ENCODE measurements at regions not wholly inside any gene's neighbourhood (a gene's known extent, or its start where the extent isn't known, plus 50 kb on each side); places are given as distances from the start of the nearest gene placed in this dataset.

DNA sequence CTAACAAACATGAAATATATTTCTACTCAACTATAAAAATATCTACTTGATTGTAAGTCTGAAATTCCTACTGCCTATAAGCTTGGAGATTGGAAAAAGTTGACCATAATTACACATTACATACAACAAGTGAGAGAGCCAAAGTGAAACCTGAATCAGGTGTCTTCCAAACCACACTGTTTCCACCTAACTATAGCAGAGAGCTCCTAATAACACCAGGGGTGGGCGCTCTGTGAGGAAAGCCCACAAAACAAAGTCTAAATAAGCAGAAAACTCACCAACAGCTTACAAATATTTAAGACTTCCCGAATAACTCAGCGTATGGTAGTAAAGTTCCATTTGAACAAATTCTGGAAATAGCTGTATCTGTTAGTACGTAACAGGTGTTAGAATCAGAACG, 119.9 kb downstream of the GPR37 start (continued):
- no peak for TF ChIP-seq ZBTB25 (CRISPR knock-in tag; IDR thresholded peaks at IDR 0.05)
- TF ChIP-seq ZBTB49 (CRISPR knock-in tag; IDR thresholded peaks at IDR 0.05; ENCODE audit: borderline replicate concordance): no peak
- no peak for TF ChIP-seq ZNF275 (CRISPR knock-in tag; IDR thresholded peaks at IDR 0.05; ENCODE audit: borderline replicate concordance)

DNA sequence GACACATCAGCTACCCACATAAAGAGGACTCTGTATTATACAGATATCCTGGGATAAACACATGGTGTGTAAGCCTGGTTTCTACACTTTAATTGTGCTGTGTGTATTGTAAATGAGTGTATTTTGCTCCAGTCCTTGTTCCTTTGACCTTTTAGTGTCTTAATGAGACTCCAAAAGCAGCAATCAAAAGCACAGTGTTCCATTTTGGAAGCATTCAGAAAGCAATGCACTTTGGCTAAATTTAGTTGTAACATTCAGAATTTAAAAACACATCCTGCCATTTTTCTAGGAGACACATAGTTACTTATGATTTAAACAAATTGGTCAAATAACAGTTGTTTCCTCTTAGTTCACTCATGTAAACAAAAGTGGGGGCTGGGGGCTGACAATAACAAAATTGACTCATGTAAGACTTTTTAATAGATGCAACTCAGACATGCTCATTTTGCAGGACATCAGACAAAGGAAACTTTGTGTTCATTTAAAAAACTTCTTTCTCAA, 122.2 kb downstream of the GPR37 start:
- DNase-seq (ENCODE audit: low spot score) (no peak), FAIRE-seq (no peak), ATAC-seq (no peak)
- Histone ChIP-seq H2AFZ (ENCODE audit: low read length) (no peak overlapping the region), H3K27ac (ENCODE audit: extremely low read length, insufficient read depth, low read length) (no peak overlapping the region), H3K4me1 (ENCODE audit: insufficient read depth, low read length) (no peaks in the 10 kb centered on the region), H4K20me1 (ENCODE audit: insufficient read depth, low read length) (no peaks in the 10 kb centered on the region), H3K4me2 (ENCODE audit: low read depth, low read length) (no peak overlapping the region), H3K79me2 (ENCODE audit: insufficient read depth, low read length) (no peaks in the 10 kb centered on the region), H3K9me3 (ENCODE audit: low read length) (no peaks in the 10 kb centered on the region), H3K4me3 (replicated peaks in 1 of 3; ENCODE audit: insufficient read depth in 1 of 3, low read depth in 2 of 3, low read length in 3 of 3) (no peak overlapping the region), H3K9ac (ENCODE audit: insufficient read depth, low read depth, low read length) (no peak overlapping the region), H3K27me3 (ENCODE audit: control insufficient read depth in 1 of 2, insufficient read depth in 2 of 2, low read length in 2 of 2) (no peaks in the 10 kb centered on the region; a peak in 1 of 5 replicates), H3K36me3 (replicated peaks in 1 of 2; ENCODE audit: control insufficient read depth in 1 of 2, insufficient read depth in 2 of 2, low read length in 2 of 2) (no peaks in the 10 kb centered on the region)
- POLR2A ChIA-PET: no interaction called here
- intact Hi-C loops (cut with micrococcal nuclease; ENCODE audit: unreplicated experiment): no loop called here
- no TSS peak for BruUV-seq (replicated peaks)
- TF ChIP-seq ZNF747 (CRISPR knock-in tag; IDR thresholded peaks at IDR 0.05; ENCODE audit: borderline replicate concordance) (no peak), MTA3 (CRISPR knock-in tag; IDR thresholded peaks at IDR 0.05) (no peak), NFRKB (IDR thresholded peaks at IDR 0.05) (no peak), ZFAT (CRISPR knock-in tag; conservative IDR thresholded peaks at IDR 0.05) (no peak), BRD4 (CRISPR knock-in tag; IDR thresholded peaks at IDR 0.05) (no peak), HDAC2 (CRISPR knock-in tag; IDR thresholded peaks at IDR 0.05) (no peak), ATF1 (CRISPR knock-in tag; IDR thresholded peaks at IDR 0.05) (no peak), NFIB (CRISPR knock-in tag; IDR thresholded peaks at IDR 0.05; ENCODE audit: borderline replicate concordance) (no peak), LCORL (IDR thresholded peaks at IDR 0.05) (no peak), LCORL (CRISPR knock-in tag; IDR thresholded peaks at IDR 0.05) (no peak), ZNF274 (CRISPR knock-in tag; IDR thresholded peaks at IDR 0.05) (no peak), FOXK2 (IDR thresholded peaks at IDR 0.05) (no peak), ZNF337 (CRISPR knock-in tag; IDR thresholded peaks at IDR 0.05; ENCODE audit: borderline replicate concordance, low read depth) (no peak)
- TF ChIP-seq, protein P1, sequence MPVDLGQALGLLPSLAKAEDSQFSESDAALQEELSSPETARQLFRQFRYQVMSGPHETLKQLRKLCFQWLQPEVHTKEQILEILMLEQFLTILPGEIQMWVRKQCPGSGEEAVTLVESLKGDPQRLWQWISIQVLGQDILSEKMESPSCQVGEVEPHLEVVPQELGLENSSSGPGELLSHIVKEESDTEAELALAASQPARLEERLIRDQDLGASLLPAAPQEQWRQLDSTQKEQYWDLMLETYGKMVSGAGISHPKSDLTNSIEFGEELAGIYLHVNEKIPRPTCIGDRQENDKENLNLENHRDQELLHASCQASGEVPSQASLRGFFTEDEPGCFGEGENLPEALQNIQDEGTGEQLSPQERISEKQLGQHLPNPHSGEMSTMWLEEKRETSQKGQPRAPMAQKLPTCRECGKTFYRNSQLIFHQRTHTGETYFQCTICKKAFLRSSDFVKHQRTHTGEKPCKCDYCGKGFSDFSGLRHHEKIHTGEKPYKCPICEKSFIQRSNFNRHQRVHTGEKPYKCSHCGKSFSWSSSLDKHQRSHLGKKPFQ (CRISPR knock-in tag; IDR thresholded peaks at IDR 0.05; ENCODE audit: insufficient replicate concordance): no peak
- in situ Hi-C loops (cut with HindIII; ENCODE audit: extremely low pct_ligation_motif_present, low pct_unique_long_range_greater_than_20kb): no loop called here
- CTCF ChIA-PET (ENCODE audit: low intra/inter-chr PET ratio, low total read pairs): no interaction called here
